Loucy (cell line): ENCODE measurements at regions not wholly inside any gene's neighbourhood (a gene's known extent, or its start where the extent isn't known, plus 50 kb on each side); places are given as distances from the start of the nearest gene placed in this dataset.

Experiments
- H2AFZ ChIP-seq: fragments of 200-600 bp; sonication (generic); 2 replicates; pipeline ENCODE4 v1.6.0; 2016; ENCODE audit warnings: antibody characterized with exemption, mild to moderate bottlenecking, low read length, moderate library complexity
- H3F3A ChIP-seq: fragments of 200-600 bp; 2 replicates; pipeline ENCODE4 v1.6.0; 2016; ENCODE audit warnings: antibody characterized with exemption, low read depth, mild to moderate bottlenecking
- H3K27me3 ChIP-seq: fragments of 200-600 bp; sonication (generic); 2 replicates; pipeline ENCODE4 v1.6.1; 2014; ENCODE audit warnings: low read length, mild to moderate bottlenecking; ENCODE audit not compliant: insufficient read depth, poor library complexity, severe bottlenecking
- H3K36me3 ChIP-seq: fragments of 200-600 bp; sonication (generic); 2 replicates; pipeline ENCODE4 v1.6.1; 2016; ENCODE audit warnings: low read length; ENCODE audit not compliant: insufficient read depth
- H3K4me1 ChIP-seq: fragments of 200-600 bp; sonication (generic); 2 replicates; pipeline ENCODE4 v1.5.1; 2014; ENCODE audit warnings: low read length, mild to moderate bottlenecking; ENCODE audit not compliant: insufficient read depth, poor library complexity, severe bottlenecking
- H3K4me2 ChIP-seq: fragments of 200-600 bp; sonication (generic); 2 replicates; pipeline ENCODE4 v1.6.0; 2014; ENCODE audit warnings: antibody characterized with exemption, low read length, low read depth, mild to moderate bottlenecking; ENCODE audit not compliant: poor library complexity, severe bottlenecking
- H3K4me3 ChIP-seq: fragments of 200-600 bp; sonication (generic); 2 replicates; pipeline ENCODE4 v1.5.1; 2014; ENCODE audit warnings: low read length, mild to moderate bottlenecking, mixed read lengths; ENCODE audit not compliant: poor library complexity, severe bottlenecking
- H3K79me2 ChIP-seq: fragments of 200-600 bp; sonication (generic); 2 replicates; pipeline ENCODE4 v1.6.1; 2014; ENCODE audit warnings: low read length; ENCODE audit not compliant: insufficient read depth
- H3K9ac ChIP-seq: fragments of 200-600 bp; sonication (generic); 2 replicates; pipeline ENCODE4 v1.6.0; 2014; ENCODE audit warnings: mild to moderate bottlenecking, low read depth, low read length, moderate library complexity; ENCODE audit not compliant: poor library complexity, severe bottlenecking
- H3K9me2 ChIP-seq: fragments of 200-600 bp; sonication (generic); replicated peaks from 2 replicates; pipeline ENCODE4 v1.6.1; 2016; ENCODE audit warnings: low read depth, low read length, mixed read lengths
- H3K9me3 ChIP-seq: fragments of 200-600 bp; sonication (generic); 2 replicates; pipeline ENCODE4 v1.6.1; 2014; ENCODE audit warnings: mild to moderate bottlenecking, antibody characterized with exemption, low read length, low read depth; ENCODE audit not compliant: insufficient read depth
- H4K20me1 ChIP-seq: fragments of 200-600 bp; sonication (generic); 2 replicates; pipeline ENCODE4 v1.6.0; 2014; ENCODE audit warnings: antibody characterized with exemption, low read length, mild to moderate bottlenecking; ENCODE audit not compliant: insufficient read depth, poor library complexity, severe bottlenecking
- EZH2phosphoT487 ChIP-seq: fragments of 200-600 bp; IDR thresholded peaks from 2 replicates; pipeline ENCODE4 v1.6.1; 2018; ENCODE audit warnings: antibody characterized with exemption, mild to moderate bottlenecking, moderate library complexity, borderline replicate concordance
- TF ChIP-seq, protein P1 (sequence below): fragments of 200-600 bp; sonication (generic); conservative IDR thresholded peaks from 2 replicates; pipeline ENCODE4 v1.5.1; 2014; ENCODE audit warnings: mild to moderate bottlenecking, antibody characterized with exemption, low read length

DNA sequence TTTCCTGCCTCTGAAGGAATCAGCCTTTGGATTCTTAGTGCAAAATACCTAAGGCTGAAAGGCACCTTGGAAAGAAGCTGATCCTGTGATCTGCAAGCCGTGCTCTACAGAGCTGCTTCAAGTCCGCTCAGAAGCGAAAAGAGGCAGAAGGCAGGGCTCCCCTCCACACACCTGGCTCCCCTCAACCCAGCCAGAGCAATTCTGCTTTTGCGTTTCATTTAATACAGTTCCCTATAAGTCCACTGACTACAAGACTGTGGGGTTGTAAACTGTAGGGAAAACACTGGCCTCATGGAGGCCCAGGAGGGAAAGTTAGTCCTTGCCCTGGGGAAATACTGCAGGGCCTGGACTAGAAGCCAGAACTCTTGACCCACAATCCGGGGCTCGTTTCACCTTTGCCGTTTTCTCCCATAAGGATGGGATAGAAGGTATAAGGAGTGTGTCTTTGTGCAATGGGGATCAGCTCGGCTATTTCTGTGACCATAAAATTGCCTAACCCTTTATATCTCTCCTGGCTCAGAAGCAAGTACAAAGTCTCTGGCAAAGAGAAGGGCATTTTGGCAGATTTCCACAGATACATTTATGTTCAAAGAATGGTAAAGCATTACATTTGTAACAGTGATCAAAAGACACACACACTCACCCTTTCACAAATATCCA, 95.8 kb upstream of the TEX51 start:
- Histone ChIP-seq H3K4me1 (no peaks in the 10 kb centered on the region), H3K9me2 (no peaks in the 10 kb centered on the region), H3K27me3 (no peaks in the 10 kb centered on the region), H3K4me3 (no peak overlapping the region), H3K79me2 (no peaks in the 10 kb centered on the region), H3K9me3 (no peaks in the 10 kb centered on the region), H4K20me1 (no peaks in the 10 kb centered on the region), H3K4me2 (no peak overlapping the region), H3K36me3 (no peaks in the 10 kb centered on the region), H2AFZ (no peak overlapping the region), H3K9ac (no peak overlapping the region), H3F3A (no peaks in the 10 kb centered on the region)
- TF ChIP-seq EZH2phosphoT487 = no peak

DNA sequence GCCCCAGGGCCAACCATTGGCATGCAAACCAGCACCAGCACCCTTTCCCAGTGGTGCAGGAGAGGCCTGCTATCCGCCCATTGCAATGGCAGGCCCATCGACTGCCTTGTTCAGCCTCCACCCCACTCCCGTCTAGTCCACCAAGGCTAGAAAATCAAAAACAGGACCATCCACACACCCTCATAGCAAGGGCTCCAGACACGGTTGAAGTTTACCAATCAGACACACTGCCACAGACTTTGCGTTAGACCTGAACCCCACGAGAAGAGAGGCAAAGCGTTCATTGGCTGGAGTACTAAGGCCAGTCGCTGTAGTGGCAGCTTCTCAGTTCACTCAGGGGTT, 95.3 kb upstream of the TEX51 start:
- no peak overlapping the region for H2AFZ ChIP-seq
- no peaks in the 10 kb centered on the region for H3K27me3 ChIP-seq
- H3K9me3 ChIP-seq = no peaks in the 10 kb centered on the region
- H3K4me3 ChIP-seq = no peak overlapping the region
- no peak overlapping the region for H3K4me2 ChIP-seq
- H3F3A ChIP-seq = no peaks in the 10 kb centered on the region
- H3K9me2 ChIP-seq = no peaks in the 10 kb centered on the region
- H3K4me1 ChIP-seq = no peaks in the 10 kb centered on the region
- no peaks in the 10 kb centered on the region for H3K36me3 ChIP-seq
- H3K9ac ChIP-seq = no peak overlapping the region
- H4K20me1 ChIP-seq = no peaks in the 10 kb centered on the region
- no peak for TF ChIP-seq EZH2phosphoT487
- H3K79me2 ChIP-seq = no peaks in the 10 kb centered on the region

DNA sequence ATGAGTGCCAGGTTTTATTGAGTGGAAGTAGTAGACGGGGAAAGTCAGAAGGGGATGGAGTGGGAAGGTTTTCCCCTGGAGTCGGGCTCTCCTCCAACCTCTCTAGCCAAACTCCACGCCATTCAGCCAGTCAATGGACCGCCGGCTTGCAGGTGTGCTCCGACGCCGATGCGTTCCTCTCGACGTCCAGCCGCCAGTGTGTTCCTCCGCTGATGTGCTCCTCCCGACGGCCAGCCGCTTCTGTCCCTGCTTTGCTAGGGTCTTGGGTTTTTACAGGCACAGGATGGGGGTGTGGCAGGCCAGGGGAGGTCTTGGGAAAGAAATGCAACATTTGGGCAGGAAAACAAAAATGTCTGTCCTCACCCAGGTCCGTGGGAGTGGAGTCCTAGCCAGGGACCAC, 94.3 kb upstream of the TEX51 start:
- no peak overlapping the region for H3K4me3 ChIP-seq
- H2AFZ ChIP-seq = no peak overlapping the region
- H3K9me2 ChIP-seq = no peaks in the 10 kb centered on the region
- no peak overlapping the region for H3K4me2 ChIP-seq
- TF ChIP-seq, protein P1, sequence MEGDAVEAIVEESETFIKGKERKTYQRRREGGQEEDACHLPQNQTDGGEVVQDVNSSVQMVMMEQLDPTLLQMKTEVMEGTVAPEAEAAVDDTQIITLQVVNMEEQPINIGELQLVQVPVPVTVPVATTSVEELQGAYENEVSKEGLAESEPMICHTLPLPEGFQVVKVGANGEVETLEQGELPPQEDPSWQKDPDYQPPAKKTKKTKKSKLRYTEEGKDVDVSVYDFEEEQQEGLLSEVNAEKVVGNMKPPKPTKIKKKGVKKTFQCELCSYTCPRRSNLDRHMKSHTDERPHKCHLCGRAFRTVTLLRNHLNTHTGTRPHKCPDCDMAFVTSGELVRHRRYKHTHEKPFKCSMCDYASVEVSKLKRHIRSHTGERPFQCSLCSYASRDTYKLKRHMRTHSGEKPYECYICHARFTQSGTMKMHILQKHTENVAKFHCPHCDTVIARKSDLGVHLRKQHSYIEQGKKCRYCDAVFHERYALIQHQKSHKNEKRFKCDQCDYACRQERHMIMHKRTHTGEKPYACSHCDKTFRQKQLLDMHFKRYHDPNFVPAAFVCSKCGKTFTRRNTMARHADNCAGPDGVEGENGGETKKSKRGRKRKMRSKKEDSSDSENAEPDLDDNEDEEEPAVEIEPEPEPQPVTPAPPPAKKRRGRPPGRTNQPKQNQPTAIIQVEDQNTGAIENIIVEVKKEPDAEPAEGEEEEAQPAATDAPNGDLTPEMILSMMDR = no peak
- no peak for TF ChIP-seq EZH2phosphoT487
- no peaks in the 10 kb centered on the region for H4K20me1 ChIP-seq
- no peaks in the 10 kb centered on the region for H3K4me1 ChIP-seq
- H3K79me2 ChIP-seq = no peaks in the 10 kb centered on the region
- no peak overlapping the region for H3K9ac ChIP-seq
- no peaks in the 10 kb centered on the region for H3K27me3 ChIP-seq
- no peaks in the 10 kb centered on the region for H3K36me3 ChIP-seq
- H3K9me3 ChIP-seq = no peaks in the 10 kb centered on the region
- H3F3A ChIP-seq = no peaks in the 10 kb centered on the region

DNA sequence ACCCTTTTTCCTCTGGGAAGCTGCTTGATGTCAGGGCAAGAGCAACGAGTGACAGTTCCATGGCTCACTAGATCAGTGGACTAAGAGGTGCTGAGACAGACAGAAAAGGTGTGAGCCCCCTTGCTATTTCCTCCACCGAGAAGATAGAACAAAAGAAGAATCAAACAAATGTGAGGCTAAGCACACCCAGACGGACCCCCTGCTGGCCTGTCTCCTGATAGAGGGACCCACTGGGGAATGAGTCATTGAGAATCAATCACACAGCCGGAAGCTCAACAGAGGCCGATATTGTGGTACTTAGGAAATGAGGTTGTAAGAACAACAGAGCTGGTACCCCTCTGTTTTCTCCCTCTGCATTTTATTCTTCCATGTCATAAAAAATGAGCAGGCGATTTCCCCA, 89.8 kb upstream of the TEX51 start:
- no peak overlapping the region for H3K4me3 ChIP-seq
- no peak overlapping the region for H3K9ac ChIP-seq
- TF ChIP-seq, protein P1 = no peak
- TF ChIP-seq EZH2phosphoT487 = no peak
- no peak overlapping the region for H3K4me2 ChIP-seq
- no peaks in the 10 kb centered on the region for H4K20me1 ChIP-seq
- no peaks in the 10 kb centered on the region for H3K79me2 ChIP-seq
- H3F3A ChIP-seq = no peaks in the 10 kb centered on the region
- H3K9me2 ChIP-seq = no peaks in the 10 kb centered on the region
- H3K4me1 ChIP-seq = no peaks in the 10 kb centered on the region
- no peak overlapping the region for H2AFZ ChIP-seq
- H3K27me3 ChIP-seq = no peaks in the 10 kb centered on the region
- no peaks in the 10 kb centered on the region for H3K36me3 ChIP-seq
- H3K9me3 ChIP-seq = no peaks in the 10 kb centered on the region
